Body of pancreas (tissue), 4 donors: ENCODE measurements at regions not wholly inside any gene's neighbourhood (a gene's known extent, or its start where the extent isn't known, plus 50 kb on each side); places are given as distances from the start of the nearest gene placed in this dataset.

Source experiments
- POLR2A ChIP-seq, 3 donors: fragments of 450-650 bp; IDR thresholded peaks; one replicate each; pipeline ENCODE4 v1.6.1; 2016; ENCODE audit warnings: antibody characterized with exemption in 3 of 3, mild to moderate bottlenecking in 2 of 3
- TF ChIP-seq, protein P1 (sequence below), 7 experiments: fragments of 450-650 bp in 4 of 7; fragments of 200-600 bp in 3 of 7; sonication (generic) in 3 of 7; IDR thresholded peaks; one replicate each; pipeline ENCODE4 v1.5.1; 2016 to 2019; ENCODE audit warnings: antibody characterized with exemption in 7 of 7

DNA sequence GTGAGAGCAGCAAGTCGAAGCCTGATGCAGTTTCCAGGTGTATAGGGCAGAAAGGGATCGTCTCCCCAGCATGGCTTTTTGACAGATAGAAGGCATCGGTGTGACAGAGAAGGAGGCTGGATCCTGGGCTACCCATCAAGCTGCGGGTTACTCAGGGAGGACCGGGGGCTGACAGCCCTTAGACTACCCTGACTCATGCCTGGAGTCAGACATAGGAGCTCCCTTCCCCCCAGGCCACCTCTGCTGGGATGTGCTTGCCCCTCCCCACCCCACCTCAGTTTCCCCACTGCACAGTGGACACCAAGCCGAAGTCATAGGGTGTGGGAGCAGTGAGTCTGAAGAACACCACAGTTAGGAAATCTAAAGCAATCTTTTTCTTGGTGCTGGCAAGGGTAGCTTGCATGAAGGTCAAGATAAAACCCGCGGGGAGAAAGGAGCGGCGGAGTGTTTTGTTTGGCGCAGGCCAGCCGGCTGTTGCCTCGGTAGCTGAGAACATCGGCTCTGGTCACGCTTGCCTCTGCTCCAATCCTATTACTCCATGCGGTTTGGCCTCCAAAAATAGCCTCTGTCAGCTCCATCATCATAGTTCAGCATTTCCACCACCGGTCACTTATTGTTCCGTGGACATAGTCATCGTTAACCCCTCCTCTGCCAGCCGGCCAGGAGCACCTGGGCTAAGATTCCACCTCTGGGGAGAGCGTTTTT is 169.2 kb upstream of the GLI2 start:
- TF ChIP-seq POLR2A (IDR thresholded peaks at IDR 0.05), result no peak
- TF ChIP-seq, protein P1, sequence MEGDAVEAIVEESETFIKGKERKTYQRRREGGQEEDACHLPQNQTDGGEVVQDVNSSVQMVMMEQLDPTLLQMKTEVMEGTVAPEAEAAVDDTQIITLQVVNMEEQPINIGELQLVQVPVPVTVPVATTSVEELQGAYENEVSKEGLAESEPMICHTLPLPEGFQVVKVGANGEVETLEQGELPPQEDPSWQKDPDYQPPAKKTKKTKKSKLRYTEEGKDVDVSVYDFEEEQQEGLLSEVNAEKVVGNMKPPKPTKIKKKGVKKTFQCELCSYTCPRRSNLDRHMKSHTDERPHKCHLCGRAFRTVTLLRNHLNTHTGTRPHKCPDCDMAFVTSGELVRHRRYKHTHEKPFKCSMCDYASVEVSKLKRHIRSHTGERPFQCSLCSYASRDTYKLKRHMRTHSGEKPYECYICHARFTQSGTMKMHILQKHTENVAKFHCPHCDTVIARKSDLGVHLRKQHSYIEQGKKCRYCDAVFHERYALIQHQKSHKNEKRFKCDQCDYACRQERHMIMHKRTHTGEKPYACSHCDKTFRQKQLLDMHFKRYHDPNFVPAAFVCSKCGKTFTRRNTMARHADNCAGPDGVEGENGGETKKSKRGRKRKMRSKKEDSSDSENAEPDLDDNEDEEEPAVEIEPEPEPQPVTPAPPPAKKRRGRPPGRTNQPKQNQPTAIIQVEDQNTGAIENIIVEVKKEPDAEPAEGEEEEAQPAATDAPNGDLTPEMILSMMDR (IDR thresholded peaks at IDR 0.05), result no peak
